H9 (cell line): ENCODE measurements at regions not wholly inside any gene's neighbourhood (a gene's known extent, or its start where the extent isn't known, plus 50 kb on each side); places are given as distances from the start of the nearest gene placed in this dataset.

ENCODE experiments used
- DNase-seq: peaks from one replicate; pipeline ENCODE4 v3.0.0-alpha.2; 2017
- H2AFZ ChIP-seq: one replicate; pipeline ENCODE4 v1.6.1; 2013; ENCODE audit warnings: mild to moderate bottlenecking, low read length, control low read depth, moderate library complexity
- H2AK5ac ChIP-seq: 2 replicates; pipeline ENCODE4 v1.6.1; 2013; ENCODE audit warnings: low read length, control low read depth, mixed read lengths; ENCODE audit not compliant: insufficient read length
- H2BK120ac ChIP-seq: one replicate; pipeline ENCODE4 v1.6.1; 2013; ENCODE audit warnings: low read depth, mild to moderate bottlenecking, low read length, control low read depth, inconsistent platforms; ENCODE audit not compliant: poor library complexity, severe bottlenecking
- H2BK12ac ChIP-seq: 2 replicates; pipeline ENCODE4 v1.6.1; 2013; ENCODE audit warnings: low read length, control low read depth, mixed read lengths, low read depth; ENCODE audit not compliant: insufficient read length
- H2BK15ac ChIP-seq: 2 replicates; pipeline ENCODE4 v1.6.1; 2013; ENCODE audit warnings: low read depth, low read length, control low read depth
- H2BK20ac ChIP-seq: one replicate; pipeline ENCODE4 v1.6.1; 2013; ENCODE audit warnings: low read depth, mild to moderate bottlenecking, low read length, control low read depth, inconsistent platforms; ENCODE audit not compliant: poor library complexity, severe bottlenecking
- H2BK5ac ChIP-seq: 2 replicates; pipeline ENCODE4 v1.6.1; 2013; ENCODE audit warnings: low read length, control low read depth, mixed read lengths; ENCODE audit not compliant: insufficient read length
- H3K14ac ChIP-seq: 2 replicates; pipeline ENCODE4 v1.6.1; 2013; ENCODE audit warnings: low read length, control low read depth; ENCODE audit not compliant: insufficient read depth
- H3K18ac ChIP-seq: 2 replicates; pipeline ENCODE4 v1.6.1; 2013; ENCODE audit warnings: low read depth, mild to moderate bottlenecking, mixed read lengths, low read length, control low read depth; ENCODE audit not compliant: insufficient read length
- H3K23ac ChIP-seq: 2 replicates; pipeline ENCODE4 v1.6.1; 2013; ENCODE audit warnings: low read length, control low read depth, mixed read lengths, low read depth; ENCODE audit not compliant: insufficient read length
- H3K23me2 ChIP-seq: 2 replicates; pipeline ENCODE4 v1.6.1; 2013; ENCODE audit warnings: low read depth, mild to moderate bottlenecking, mixed read lengths, low read length, control low read depth; ENCODE audit not compliant: insufficient read length, poor library complexity, severe bottlenecking
- H3K27ac ChIP-seq: 2 replicates; pipeline ENCODE4 v1.5.1; 2013; ENCODE audit warnings: low read length, control low read depth, mixed read lengths, low read depth; ENCODE audit not compliant: insufficient read length
- H3K27me3 ChIP-seq: 2 replicates; pipeline ENCODE4 v1.6.1; 2013; ENCODE audit warnings: low read length, control low read depth, inconsistent platforms; ENCODE audit not compliant: insufficient read depth
- H3K4ac ChIP-seq: 2 replicates; pipeline ENCODE4 v1.6.1; 2013; ENCODE audit warnings: low read depth, mild to moderate bottlenecking, control low read depth, inconsistent platforms, low read length, moderate library complexity
- H3K4me1 ChIP-seq: 2 replicates; pipeline ENCODE4 v1.6.1; 2013; ENCODE audit warnings: low read length, control low read depth, inconsistent platforms; ENCODE audit not compliant: insufficient read depth
- H3K4me2 ChIP-seq: 2 replicates; pipeline ENCODE4 v1.6.1; 2013; ENCODE audit warnings: low read length, control low read depth, mixed read lengths; ENCODE audit not compliant: insufficient read length, insufficient read depth
- H3K56ac ChIP-seq: 2 replicates; pipeline ENCODE4 v1.6.1; 2013; ENCODE audit warnings: low read depth, mild to moderate bottlenecking, mixed read lengths, low read length, control low read depth; ENCODE audit not compliant: insufficient read length
- H3K79me1 ChIP-seq: 2 replicates; pipeline ENCODE4 v1.6.1; 2013; ENCODE audit warnings: low read depth, mild to moderate bottlenecking, moderate library complexity, low read length, control low read depth, inconsistent platforms; ENCODE audit not compliant: insufficient read depth, poor library complexity, severe bottlenecking
- H3K79me2 ChIP-seq: 2 replicates; pipeline ENCODE4 v1.6.1; 2013; ENCODE audit warnings: low read length, control low read depth, inconsistent platforms; ENCODE audit not compliant: insufficient read depth
- H3K9ac ChIP-seq: 2 replicates; pipeline ENCODE4 v1.6.1; 2013; ENCODE audit warnings: low read length, control low read depth, mixed read lengths; ENCODE audit not compliant: insufficient read length; ENCODE audit errors: extremely low read depth
- H3K9me3 ChIP-seq: one replicate; pipeline ENCODE4 v1.6.1; 2013; ENCODE audit warnings: low read depth, low read length, inconsistent platforms; ENCODE audit not compliant: control insufficient read depth
- H3T11ph ChIP-seq: one replicate; pipeline ENCODE4 v1.6.1; 2013; ENCODE audit warnings: mild to moderate bottlenecking, low read length, control low read depth, inconsistent platforms
- H4K20me1 ChIP-seq: one replicate; pipeline ENCODE4 v1.6.1; 2013; ENCODE audit not compliant: control insufficient read depth, insufficient read length, insufficient read depth
- H4K5ac ChIP-seq: 2 replicates; pipeline ENCODE4 v1.6.1; 2013; ENCODE audit warnings: low read depth, mild to moderate bottlenecking, mixed read lengths, low read length, control low read depth; ENCODE audit not compliant: insufficient read length
- H4K8ac ChIP-seq: replicated peaks from 2 replicates; pipeline ENCODE4 v1.6.1; 2013; ENCODE audit warnings: low read length, control low read depth, mixed read lengths, low read depth; ENCODE audit not compliant: insufficient read length
- H4K91ac ChIP-seq: 2 replicates; pipeline ENCODE4 v1.6.1; 2013; ENCODE audit warnings: low read depth, mild to moderate bottlenecking, moderate library complexity, mixed read lengths, low read length, control low read depth; ENCODE audit not compliant: insufficient read length
- H3K27ac Mint-ChIP-seq, 3 experiments: 2 replicates in 2 of 3; 3 replicates in 1 of 3; pipeline ENCODE4 v1.8.0; 2020 to 2021; ENCODE audit warnings: mixed read lengths in 3 of 3, mild to moderate bottlenecking in 1 of 3, moderate library complexity in 1 of 3
- H3K27me3 Mint-ChIP-seq: 2 replicates; pipeline ENCODE4 v1.8.0; 2021; ENCODE audit warnings: low read depth, mild to moderate bottlenecking, moderate library complexity, mixed read lengths
- H3K36me3 Mint-ChIP-seq, 3 experiments: 2 replicates in 2 of 3; 3 replicates in 1 of 3; pipeline ENCODE4 v1.8.0; 2020 to 2021; ENCODE audit warnings: low read depth in 3 of 3, mixed read lengths in 3 of 3; ENCODE audit not compliant: insufficient read depth in 1 of 3
- H3K4me1 Mint-ChIP-seq, 2 experiments: 2 replicates each; pipeline ENCODE4 v1.8.0; 2020; ENCODE audit warnings: mixed read lengths in 2 of 2
- H3K4me3 Mint-ChIP-seq, 2 experiments: 2 replicates in 1 of 2; 3 replicates in 1 of 2; pipeline ENCODE4 v1.8.0; 2020 to 2021; ENCODE audit warnings: mild to moderate bottlenecking in 2 of 2, mixed read lengths in 2 of 2, moderate library complexity in 1 of 2
- H3K9me3 Mint-ChIP-seq, 2 experiments: 2 replicates in 1 of 2; 3 replicates in 1 of 2; pipeline ENCODE4 v1.8.0; 2020; ENCODE audit warnings: mild to moderate bottlenecking in 2 of 2, mixed read lengths in 2 of 2, moderate library complexity in 1 of 2
- WGBS: extraction: QIAGEN DNeasy Blood & Tissue Kit; methylation state at CpG from one replicate; pipeline ENCODE4 v1.1.7; 2013; ENCODE audit warnings: missing lambda C conversion rate, low lambda C conversion rate, mixed read lengths; ENCODE audit not compliant: insufficient read length; ENCODE audit errors: extremely low coverage; 5-methylcytosine and 5-hydroxymethylcytosine counted together
- TF ChIP-seq, protein P1 (sequence below): fragments of 200-600 bp; sonication (generic); conservative IDR thresholded peaks from 3 replicates; pipeline ENCODE4 v1.8.0; 2021; ENCODE audit warnings: antibody characterized with exemption, mild to moderate bottlenecking

DNA sequence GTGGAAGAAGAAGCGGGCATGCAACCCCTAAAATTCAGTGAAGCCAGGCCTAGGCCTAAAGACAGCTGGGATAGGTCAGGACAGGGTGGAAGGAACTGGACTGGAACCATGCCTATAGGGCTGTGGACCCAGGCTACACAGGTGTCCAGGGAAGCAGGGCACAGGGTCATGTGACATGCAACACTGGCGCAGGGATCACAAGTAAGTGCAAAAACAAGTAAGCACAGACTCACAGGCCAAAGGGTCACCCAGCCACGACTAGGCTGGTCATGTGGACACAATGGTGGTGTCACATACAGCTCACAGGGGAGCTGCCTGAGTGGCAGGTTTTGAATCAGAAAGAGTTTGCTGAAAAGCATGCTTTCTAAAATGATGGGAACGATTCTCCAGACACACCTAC lies 195.7 kb downstream of the SPTSSA start:
- H3K9me3 Mint-ChIP-seq: peaks cover 0 to 3% of the 10 kb centered on the region in 2 experiments; a peak in 1 of 5 replicates
- peaks cover 0 to 2% (median 0%) of the 10 kb centered on the region in 3 experiments; a peak in 1 of 7 replicates for H3K36me3 Mint-ChIP-seq
- Histone ChIP-seq H4K91ac (no peak overlapping the region), H3K23me2 (no peaks in the 10 kb centered on the region), H3K4ac (no peak overlapping the region), H3K79me2 (no peaks in the 10 kb centered on the region), H2AFZ (no peak overlapping the region), H2BK15ac (no peak overlapping the region), H4K20me1 (no peaks in the 10 kb centered on the region), H2BK12ac (no peak overlapping the region), H3K23ac (no peak overlapping the region), H3K79me1 (no peaks in the 10 kb centered on the region), H3K4me2 (no peak overlapping the region), H3T11ph (no peak overlapping the region), H3K56ac (no peak overlapping the region), H3K4me1 (no peaks in the 10 kb centered on the region), H3K14ac (no peak overlapping the region), H3K9me3 (no peaks in the 10 kb centered on the region), H3K27ac (no peak overlapping the region), H2AK5ac (no peak overlapping the region), H3K18ac (no peak overlapping the region), H3K9ac (no peak overlapping the region), H2BK5ac (no peak overlapping the region), H2BK120ac (no peak overlapping the region), H4K5ac (no peak overlapping the region), H3K27me3 (peaks cover 2% of the 10 kb centered on the region; the same call in 1 of the 2 replicates), H2BK20ac (no peak overlapping the region), H4K8ac (no peak overlapping the region)
- TF ChIP-seq, protein P1, sequence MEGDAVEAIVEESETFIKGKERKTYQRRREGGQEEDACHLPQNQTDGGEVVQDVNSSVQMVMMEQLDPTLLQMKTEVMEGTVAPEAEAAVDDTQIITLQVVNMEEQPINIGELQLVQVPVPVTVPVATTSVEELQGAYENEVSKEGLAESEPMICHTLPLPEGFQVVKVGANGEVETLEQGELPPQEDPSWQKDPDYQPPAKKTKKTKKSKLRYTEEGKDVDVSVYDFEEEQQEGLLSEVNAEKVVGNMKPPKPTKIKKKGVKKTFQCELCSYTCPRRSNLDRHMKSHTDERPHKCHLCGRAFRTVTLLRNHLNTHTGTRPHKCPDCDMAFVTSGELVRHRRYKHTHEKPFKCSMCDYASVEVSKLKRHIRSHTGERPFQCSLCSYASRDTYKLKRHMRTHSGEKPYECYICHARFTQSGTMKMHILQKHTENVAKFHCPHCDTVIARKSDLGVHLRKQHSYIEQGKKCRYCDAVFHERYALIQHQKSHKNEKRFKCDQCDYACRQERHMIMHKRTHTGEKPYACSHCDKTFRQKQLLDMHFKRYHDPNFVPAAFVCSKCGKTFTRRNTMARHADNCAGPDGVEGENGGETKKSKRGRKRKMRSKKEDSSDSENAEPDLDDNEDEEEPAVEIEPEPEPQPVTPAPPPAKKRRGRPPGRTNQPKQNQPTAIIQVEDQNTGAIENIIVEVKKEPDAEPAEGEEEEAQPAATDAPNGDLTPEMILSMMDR: no peak
- WGBS: no CpG with 5 or more reads among the region's 4 CpGs
- H3K27me3 Mint-ChIP-seq: no peaks in the 10 kb centered on the region
- no peaks in the 10 kb centered on the region; a peak in 1 of 4 replicates for H3K4me1 Mint-ChIP-seq
- no peak overlapping the region for H3K27ac Mint-ChIP-seq
- H3K4me3 Mint-ChIP-seq: no peak overlapping the region
- no peak for DNase-seq
